WI38 (cell line): ENCODE measurements at regions not wholly inside any gene's neighbourhood (a gene's known extent, or its start where the extent isn't known, plus 50 kb on each side); places are given as distances from the start of the nearest gene placed in this dataset.

ENCODE experiments used
- H3K4me3 ChIP-seq: 2 replicates; pipeline ENCODE4 v1.5.1; 2011; ENCODE audit warnings: low read depth, mild to moderate bottlenecking, control low read depth, low read length
- CTCF ChIP-seq: IDR thresholded peaks from 2 replicates; pipeline ENCODE4 v1.5.1; 2012; ENCODE audit warnings: low read depth, mild to moderate bottlenecking, control low read depth, low read length

- H3K4me3 ChIP-seq, result no peak overlapping the region
- TF ChIP-seq CTCF, result no peak
These were observed 424.8 kb upstream of the DCC start for GRCh38 chr18:51915176-51915575.

- H3K4me3 ChIP-seq, result no peak overlapping the region
- TF ChIP-seq CTCF, result no peak
These were observed 418.1 kb upstream of the DCC start for GRCh38 chr18:51921862-51922261.

- no peak for TF ChIP-seq CTCF
- no peak overlapping the region for H3K4me3 ChIP-seq
These were observed 406.1 kb upstream of the DCC start for GRCh38 chr18:51933903-51934302.

GRCh38 chr18:51936115-51936514 lies 403.9 kb upstream of the DCC start:
- H3K4me3 ChIP-seq, result no peak overlapping the region
- TF ChIP-seq CTCF, result no peak

GRCh38 chr18:51941999-51942398 lies 398.0 kb upstream of the DCC start:
- no peak overlapping the region for H3K4me3 ChIP-seq
- no peak for TF ChIP-seq CTCF

GRCh38 chr18:51943281-51943680 lies 396.7 kb upstream of the DCC start:
- no peak overlapping the region for H3K4me3 ChIP-seq
- TF ChIP-seq CTCF, result no peak

GRCh38 chr18:51946946-51947345 lies 393.1 kb upstream of the DCC start:
- H3K4me3 ChIP-seq, result no peak overlapping the region
- TF ChIP-seq CTCF, result no peak
